ENCODE measurements at regions not wholly inside any gene's neighbourhood (a gene's known extent, or its start where the extent isn't known, plus 50 kb on each side); places are given as distances from the start of the nearest gene placed in this dataset.

DNA sequence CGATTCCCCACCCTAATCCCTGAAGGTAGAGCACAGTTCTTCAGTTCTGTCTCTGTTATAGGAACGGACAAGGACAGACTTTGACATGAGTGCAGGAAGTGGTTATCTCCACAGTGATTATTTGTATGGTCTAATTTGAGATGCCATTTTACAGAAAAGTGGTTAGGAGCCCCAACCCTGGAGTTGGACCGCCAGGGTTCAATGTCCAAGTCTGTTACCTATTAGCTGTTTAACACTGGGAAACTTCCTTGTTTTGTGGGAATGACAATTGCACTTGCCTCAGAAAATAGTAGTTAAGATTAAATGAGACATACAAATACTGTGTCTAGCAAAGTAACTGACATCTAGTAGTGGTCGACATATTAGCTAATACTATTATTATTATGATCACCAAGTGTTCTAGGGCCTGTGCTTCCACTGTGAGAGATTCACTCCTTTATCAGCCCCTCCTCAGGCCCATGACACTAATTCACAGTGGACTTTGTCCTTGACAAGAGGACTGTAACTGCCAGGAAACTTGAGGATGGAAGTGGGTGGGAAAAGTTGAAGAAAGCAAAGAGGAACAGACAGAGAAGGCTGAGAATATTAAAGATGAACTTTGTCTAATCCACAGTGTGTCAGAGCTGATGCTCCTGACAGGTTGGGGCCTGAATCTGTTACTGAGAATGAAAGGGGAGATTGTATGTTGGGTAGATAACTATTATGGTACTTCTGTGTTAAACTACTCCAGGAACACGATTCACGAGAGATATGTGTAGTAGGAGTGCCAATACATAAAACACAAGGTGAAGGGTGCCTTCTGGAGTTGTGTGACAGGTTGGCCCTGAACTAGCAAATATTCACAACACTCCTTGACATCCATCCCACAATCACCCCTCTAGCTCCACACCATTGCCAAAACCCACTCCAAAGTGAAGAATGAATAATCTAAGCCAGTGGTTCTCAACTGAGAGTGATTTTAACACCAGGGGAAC lies 66.4 kb downstream of the TAC1 start:
- Histone ChIP-seq H3K9me3 (no peaks in the 10 kb centered on the region), H3K4me1 (ENCODE audit: low read depth) (no peaks in the 10 kb centered on the region), H3K36me3 (ENCODE audit: low read depth) (no peaks in the 10 kb centered on the region), H3K4me3 (no peak overlapping the region)
- peak in 1 of 3 donors; percentile 62 for DNase-seq
- intact Hi-C loops (cut with DNase I, micrococcal nuclease) = no loop called here
- ATAC-seq = peak; percentile 90
- TF ChIP-seq, protein P1, sequence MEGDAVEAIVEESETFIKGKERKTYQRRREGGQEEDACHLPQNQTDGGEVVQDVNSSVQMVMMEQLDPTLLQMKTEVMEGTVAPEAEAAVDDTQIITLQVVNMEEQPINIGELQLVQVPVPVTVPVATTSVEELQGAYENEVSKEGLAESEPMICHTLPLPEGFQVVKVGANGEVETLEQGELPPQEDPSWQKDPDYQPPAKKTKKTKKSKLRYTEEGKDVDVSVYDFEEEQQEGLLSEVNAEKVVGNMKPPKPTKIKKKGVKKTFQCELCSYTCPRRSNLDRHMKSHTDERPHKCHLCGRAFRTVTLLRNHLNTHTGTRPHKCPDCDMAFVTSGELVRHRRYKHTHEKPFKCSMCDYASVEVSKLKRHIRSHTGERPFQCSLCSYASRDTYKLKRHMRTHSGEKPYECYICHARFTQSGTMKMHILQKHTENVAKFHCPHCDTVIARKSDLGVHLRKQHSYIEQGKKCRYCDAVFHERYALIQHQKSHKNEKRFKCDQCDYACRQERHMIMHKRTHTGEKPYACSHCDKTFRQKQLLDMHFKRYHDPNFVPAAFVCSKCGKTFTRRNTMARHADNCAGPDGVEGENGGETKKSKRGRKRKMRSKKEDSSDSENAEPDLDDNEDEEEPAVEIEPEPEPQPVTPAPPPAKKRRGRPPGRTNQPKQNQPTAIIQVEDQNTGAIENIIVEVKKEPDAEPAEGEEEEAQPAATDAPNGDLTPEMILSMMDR (IDR thresholded peaks at IDR 0.05) = no peak

DNA sequence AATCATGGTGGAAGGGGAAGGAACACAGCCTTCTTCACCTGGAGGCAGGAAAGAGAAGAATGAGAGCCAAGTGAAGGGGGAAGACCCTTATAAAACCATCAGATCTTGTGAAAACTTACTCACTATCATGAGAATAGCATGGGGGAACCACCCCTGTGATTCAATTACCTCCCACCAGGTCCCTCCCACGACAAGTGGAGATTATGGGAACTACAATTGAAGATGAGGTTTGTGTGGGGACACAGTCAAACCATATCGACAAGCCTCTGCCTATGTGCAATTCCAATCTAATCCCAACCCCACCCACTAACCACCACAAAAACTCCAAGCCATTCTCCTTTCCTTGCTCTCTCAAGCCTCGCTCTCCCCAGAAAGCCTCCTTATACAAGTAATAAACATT lies 69.2 kb downstream of the TAC1 start:
- TF ChIP-seq, protein P1 (IDR thresholded peaks at IDR 0.05) = no peak
- H3K4me3 ChIP-seq = no peak overlapping the region
- no peaks in the 10 kb centered on the region for H3K4me1 ChIP-seq (ENCODE audit: low read depth)
- no peaks in the 10 kb centered on the region for H3K36me3 ChIP-seq (ENCODE audit: low read depth)
- intact Hi-C loops (cut with DNase I, micrococcal nuclease) = no loop called here
- no peak for DNase-seq
- ATAC-seq = no peak
- H3K9me3 ChIP-seq = no peaks in the 10 kb centered on the region

All from mucosa of descending colon (tissue), 3 donors.